HEK293 (cell line): ENCODE measurements at regions not wholly inside any gene's neighbourhood (a gene's known extent, or its start where the extent isn't known, plus 50 kb on each side); places are given as distances from the start of the nearest gene placed in this dataset.
"Not testable (repeated sequence)": the region's sequence is repeated elsewhere in the genome, so short reads cannot be mapped to it uniquely, and the experiment has no call there.

Experiments used
- CTCF ChIA-PET: fragments of 350-600 bp; formaldehyde crosslinking; extraction: SDS; loops from one replicate; lab custom pipeline; 2021; ENCODE audit warnings: antibody characterized with exemption; lab: Yijun Ruan, JAX
- POLR2A ChIA-PET: fragments of 300-600 bp; formaldehyde crosslinking; extraction: SDS; loops from one replicate; lab custom pipeline; 2020; ENCODE audit warnings: antibody characterized with exemption, inconsistent platforms; lab: Yijun Ruan, JAX
- H3K27ac ChIP-seq: fragments of 200-500 bp; sonication (Bioruptor generic); 2 replicates; pipeline ENCODE4 v1.5.1; 2014; ENCODE audit warnings: low read depth, low read length, control low read depth, inconsistent platforms; ENCODE audit errors: extremely low read depth
- H3K36me3 ChIP-seq, 2 experiments: fragments of 200-500 bp in 1 of 2; sonication (Bioruptor generic) in 1 of 2; 1 replicate in 1 of 2; 2 replicates in 1 of 2; pipeline ENCODE4 v1.5.1; 2014 to 2017; ENCODE audit warnings: inconsistent platforms in 2 of 2, low read length in 2 of 2; ENCODE audit not compliant: control insufficient read depth in 2 of 2, insufficient read depth in 1 of 2
- H3K4me1 ChIP-seq: fragments of 200-500 bp; sonication (Bioruptor generic); 2 replicates; pipeline ENCODE4 v1.5.1; 2014; ENCODE audit warnings: mild to moderate bottlenecking, low read length, inconsistent platforms; ENCODE audit not compliant: control insufficient read depth, insufficient read depth
- H3K4me3 ChIP-seq: 2 replicates; pipeline ENCODE4 v1.5.1; 2011; ENCODE audit warnings: low read depth, mild to moderate bottlenecking, control low read depth, low read length, moderate library complexity
- H3K9me3 ChIP-seq: fragments of 200-500 bp; sonication (Bioruptor generic); 2 replicates; pipeline ENCODE4 v1.5.1; 2014; ENCODE audit warnings: low read depth, low read length, inconsistent platforms; ENCODE audit not compliant: control insufficient read depth, insufficient read depth
- SETDB1 ChIP-seq: IDR thresholded peaks from one replicate; pipeline ENCODE4 v1.6.1; 2017; ENCODE audit warnings: mild to moderate bottlenecking, low read length, moderate library complexity, mixed read lengths; ENCODE audit not compliant: insufficient read length
- TRIM28 ChIP-seq: IDR thresholded peaks from 2 replicates; pipeline ENCODE4 v1.6.1; 2011; ENCODE audit warnings: low read length, control low read depth, borderline replicate concordance
- ZNF274 ChIP-seq, 2 experiments: fragments of 200-500 bp in 1 of 2; fragments of 450-650 bp in 1 of 2; sonication (Bioruptor generic) in 1 of 2; formaldehyde crosslinking in 1 of 2; IDR thresholded peaks; 2 replicates each; pipeline versions ENCODE4 v1.5.1 to v1.6.1; 2014 to 2016; ENCODE audit warnings: borderline replicate concordance in 1 of 2, inconsistent platforms in 1 of 2, low read length in 1 of 2, missing biosample characterization in 1 of 2, missing genetic modification characterization in 1 of 2
- ZNF335 ChIP-seq: fragments of 450-650 bp; formaldehyde crosslinking; conservative IDR thresholded peaks from 2 replicates; pipeline ENCODE4 v1.5.1; 2016; ENCODE audit warnings: missing biosample characterization, missing genetic modification characterization
- ZNF473 ChIP-seq: fragments of 450-650 bp; formaldehyde crosslinking; IDR thresholded peaks from 2 replicates; pipeline ENCODE4 v1.5.1; 2017; ENCODE audit warnings: missing biosample characterization, missing genetic modification characterization
- ZNF529 ChIP-seq: fragments of 450-650 bp; formaldehyde crosslinking; IDR thresholded peaks from 2 replicates; pipeline ENCODE4 v1.5.1; 2017; ENCODE audit warnings: missing genetic modification characterization, missing biosample characterization; ENCODE audit not compliant: insufficient replicate concordance
- ZNF585B ChIP-seq: fragments of 450-650 bp; formaldehyde crosslinking; IDR thresholded peaks from 2 replicates; pipeline ENCODE4 v1.5.1; 2016; ENCODE audit warnings: missing biosample characterization, missing genetic modification characterization

DNA sequence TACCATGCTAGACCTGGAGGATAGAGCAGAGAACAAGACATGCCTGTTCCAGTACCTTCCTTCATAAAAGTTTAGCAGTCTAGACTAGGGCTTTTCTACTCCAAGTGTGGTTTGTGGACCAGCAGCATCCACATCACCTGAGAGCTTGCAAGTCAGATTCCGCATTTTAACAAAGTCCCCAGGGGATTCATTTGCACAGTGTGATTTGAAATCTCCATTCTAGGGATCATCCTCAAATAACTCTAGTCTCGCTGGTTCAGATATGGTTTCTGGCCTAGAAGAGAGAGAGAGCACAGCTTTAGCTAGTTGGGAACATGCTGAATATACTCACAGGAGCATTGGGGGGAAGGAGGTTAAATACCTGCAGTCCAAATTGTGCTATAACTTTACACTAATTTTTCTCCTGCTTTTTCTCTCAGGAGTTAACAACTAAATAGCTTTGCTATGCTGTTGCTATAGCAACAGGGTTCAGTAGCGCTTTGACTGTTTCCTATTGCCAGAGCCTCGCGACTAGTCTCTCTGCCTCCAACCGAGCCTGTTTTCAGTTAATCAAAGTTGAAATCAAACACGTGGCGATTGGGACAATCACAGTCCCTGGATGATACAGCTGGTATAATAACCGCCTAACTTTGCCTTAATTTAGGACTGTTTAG is 64.0 kb upstream of the RASGRF1 start (continued):
- no peak for TF ChIP-seq ZNF274 (IDR thresholded peaks at IDR 0.05; ENCODE audit: low read length)
- no peak for TF ChIP-seq ZNF274 (tag by site-specific recombination; IDR thresholded peaks at IDR 0.05; ENCODE audit: borderline replicate concordance)
- TF ChIP-seq, all 188 proteins: peak for 2

DNA sequence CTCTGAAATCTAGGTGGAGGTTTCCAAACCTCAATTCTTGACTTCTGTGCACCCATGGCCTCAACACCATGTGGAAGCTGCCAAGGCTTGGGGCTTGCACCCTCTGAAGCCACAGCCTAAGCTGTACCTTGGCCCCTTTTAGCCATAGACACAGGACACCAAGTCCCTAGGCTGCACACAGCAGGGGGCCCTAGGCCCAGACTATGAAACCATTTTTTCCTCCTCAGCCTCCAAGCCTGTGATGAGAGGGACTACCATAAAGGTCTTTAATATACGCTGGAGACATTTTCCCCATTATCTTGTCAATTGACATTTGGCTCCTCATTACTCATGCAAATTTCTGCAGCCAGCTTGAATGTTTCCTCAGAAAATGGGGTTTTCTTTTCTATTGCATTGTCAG is 53.7 kb upstream of the RASGRF1 start:
- POLR2A ChIA-PET: not testable (repeated sequence)
- TF ChIP-seq TRIM28 (peak; percentile 59; the same call in 1 of the 2 replicates), ZNF585B (tag by site-specific recombination) (peak; percentile 98), SETDB1 (peak; percentile 86)

DNA sequence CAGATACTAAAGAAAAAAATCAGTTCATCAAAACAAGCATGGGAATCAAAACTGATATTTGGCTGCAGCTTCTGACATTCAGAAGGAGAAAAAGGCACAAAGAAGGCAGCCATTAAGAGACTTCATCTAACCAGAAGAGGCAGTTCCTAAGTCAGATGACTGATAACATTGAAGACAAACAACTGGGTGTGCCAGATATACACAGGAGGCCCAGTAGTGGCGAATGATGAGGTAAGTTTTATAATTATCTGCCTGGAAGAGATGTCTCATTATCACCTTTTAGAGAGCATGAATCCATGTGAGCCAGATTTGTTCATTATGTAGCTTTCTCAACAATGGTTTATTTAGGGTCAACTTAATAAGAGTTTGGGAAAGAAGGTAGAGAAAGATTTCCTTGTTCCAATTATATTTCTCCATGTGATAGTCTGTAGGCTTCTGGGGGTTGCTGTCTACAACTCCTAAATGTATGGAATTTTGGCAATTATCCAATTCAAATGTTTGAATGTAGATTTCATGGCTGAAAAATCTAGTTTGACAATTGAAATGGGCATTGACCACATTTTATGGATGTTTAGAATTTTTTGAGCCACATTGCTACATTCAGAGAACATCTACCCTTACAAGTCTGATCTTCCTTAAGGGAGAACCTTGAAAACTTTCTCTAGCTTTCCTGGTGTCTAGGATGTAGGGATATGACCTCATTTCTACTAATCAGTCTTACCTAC is 50.4 kb upstream of the RASGRF1 start:
- Histone ChIP-seq H3K27ac (no peak overlapping the region), H3K36me3 (no peaks in the 10 kb centered on the region), H3K4me1 (no peaks in the 10 kb centered on the region), H3K9me3 (peaks cover 3% of the 10 kb centered on the region), H3K4me3 (no peak overlapping the region)
- TF ChIP-seq ZNF335 (tag by site-specific recombination) (peak; percentile 45; the same call in 1 of the 2 replicates), ZNF473 (tag by site-specific recombination) (no peak), ZNF529 (tag by site-specific recombination) (no peak)
- CTCF ChIA-PET: no interaction called here
- POLR2A ChIA-PET: no interaction called here

More for the DNA sequence above, 53.7 kb upstream of the RASGRF1 start:
- H3K4me1 ChIP-seq, H3K27ac ChIP-seq, CTCF ChIA-PET, H3K9me3 ChIP-seq, H3K4me3 ChIP-seq, H3K36me3 ChIP-seq: not testable (repeated sequence)
